Mesothelial cell of epicardium (in vitro differentiated cells): ENCODE measurements at regions not wholly inside any gene's neighbourhood (a gene's known extent, or its start where the extent isn't known, plus 50 kb on each side); places are given as distances from the start of the nearest gene placed in this dataset.

ENCODE experiments used
- DNase-seq, 2 experiments: peaks; one replicate each; pipeline ENCODE4 v3.0.0; 2021; ENCODE audit warnings: low spot score in 2 of 2; ENCODE audit not compliant: unreplicated experiment in 2 of 2
- H3K27ac Mint-ChIP-seq: 2 replicates; pipeline ENCODE4 v1.8.0; 2021; ENCODE audit warnings: mixed read lengths
- H3K27me3 Mint-ChIP-seq: 2 replicates; pipeline ENCODE4 v1.8.0; 2021; ENCODE audit warnings: low read depth, mixed read lengths
- H3K36me3 Mint-ChIP-seq: 2 replicates; pipeline ENCODE4 v1.8.0; 2021; ENCODE audit warnings: mixed read lengths
- H3K4me1 Mint-ChIP-seq: 2 replicates; pipeline ENCODE4 v1.8.0; 2021; ENCODE audit warnings: mixed read lengths
- H3K4me3 Mint-ChIP-seq: 2 replicates; pipeline ENCODE4 v1.8.0; 2021; ENCODE audit warnings: mild to moderate bottlenecking, moderate library complexity, mixed read lengths
- H3K9me3 Mint-ChIP-seq: 2 replicates; pipeline ENCODE4 v1.8.0; 2021; ENCODE audit warnings: mixed read lengths
- TF ChIP-seq, protein P1 (sequence below): fragments of 200-600 bp; sonication (generic); IDR thresholded peaks from one replicate; pipeline ENCODE4 v1.5.0; 2021; ENCODE audit warnings: antibody characterized with exemption; ENCODE audit not compliant: unreplicated experiment

- TF ChIP-seq, protein P1, sequence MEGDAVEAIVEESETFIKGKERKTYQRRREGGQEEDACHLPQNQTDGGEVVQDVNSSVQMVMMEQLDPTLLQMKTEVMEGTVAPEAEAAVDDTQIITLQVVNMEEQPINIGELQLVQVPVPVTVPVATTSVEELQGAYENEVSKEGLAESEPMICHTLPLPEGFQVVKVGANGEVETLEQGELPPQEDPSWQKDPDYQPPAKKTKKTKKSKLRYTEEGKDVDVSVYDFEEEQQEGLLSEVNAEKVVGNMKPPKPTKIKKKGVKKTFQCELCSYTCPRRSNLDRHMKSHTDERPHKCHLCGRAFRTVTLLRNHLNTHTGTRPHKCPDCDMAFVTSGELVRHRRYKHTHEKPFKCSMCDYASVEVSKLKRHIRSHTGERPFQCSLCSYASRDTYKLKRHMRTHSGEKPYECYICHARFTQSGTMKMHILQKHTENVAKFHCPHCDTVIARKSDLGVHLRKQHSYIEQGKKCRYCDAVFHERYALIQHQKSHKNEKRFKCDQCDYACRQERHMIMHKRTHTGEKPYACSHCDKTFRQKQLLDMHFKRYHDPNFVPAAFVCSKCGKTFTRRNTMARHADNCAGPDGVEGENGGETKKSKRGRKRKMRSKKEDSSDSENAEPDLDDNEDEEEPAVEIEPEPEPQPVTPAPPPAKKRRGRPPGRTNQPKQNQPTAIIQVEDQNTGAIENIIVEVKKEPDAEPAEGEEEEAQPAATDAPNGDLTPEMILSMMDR, result no peak
- H3K9me3 Mint-ChIP-seq, result peaks cover 26% of the 10 kb centered on the region
Measured at GRCh38 chr6:66993272-66993671, 1286.2 kb upstream of the EYS start.

DNA sequence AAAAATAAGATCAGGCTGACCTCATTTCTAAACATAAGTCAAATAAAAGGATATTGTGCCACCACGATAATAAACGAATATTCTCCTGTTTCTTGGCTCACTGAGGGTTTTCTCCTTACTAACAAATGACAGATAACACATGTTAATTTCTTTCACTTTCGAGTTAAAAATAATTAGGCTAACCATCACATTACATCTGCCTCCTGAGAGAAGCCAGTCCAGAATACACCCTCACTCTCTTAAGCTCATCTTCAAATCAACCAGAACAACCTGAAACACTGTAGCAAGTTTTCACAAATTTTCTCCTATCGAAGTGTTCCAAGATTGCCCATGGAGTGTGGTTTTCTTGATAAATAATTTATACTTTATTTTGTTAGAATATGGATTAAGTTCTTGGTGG, 1285.6 kb upstream of the EYS start:
- TF ChIP-seq, protein P1, result no peak
- Mint-ChIP-seq H3K27me3 (no peaks in the 10 kb centered on the region), H3K4me1 (no peaks in the 10 kb centered on the region), H3K4me3 (no peak overlapping the region), H3K27ac (no peak overlapping the region), H3K9me3 (peaks cover 31% of the 10 kb centered on the region), H3K36me3 (no peaks in the 10 kb centered on the region)
- DNase-seq, result no peak

More at GRCh38 chr6:66993272-66993671, 1286.2 kb upstream of the EYS start:
- Mint-ChIP-seq H3K27me3 (no peaks in the 10 kb centered on the region), H3K36me3 (no peaks in the 10 kb centered on the region), H3K27ac (no peak overlapping the region), H3K4me3 (no peak overlapping the region), H3K4me1 (no peaks in the 10 kb centered on the region)
- DNase-seq, result no peak

- H3K4me1 Mint-ChIP-seq, result no peaks in the 10 kb centered on the region
- H3K36me3 Mint-ChIP-seq, result no peaks in the 10 kb centered on the region
- no peak overlapping the region for H3K27ac Mint-ChIP-seq
- H3K9me3 Mint-ChIP-seq, result peaks cover 40% of the 10 kb centered on the region
- TF ChIP-seq, protein P1, result no peak
- H3K27me3 Mint-ChIP-seq, result no peaks in the 10 kb centered on the region
- no peak overlapping the region for H3K4me3 Mint-ChIP-seq
- no peak for DNase-seq
Measured at GRCh38 chr6:66986940-66987339, 1279.9 kb upstream of the EYS start.

- no peaks in the 10 kb centered on the region for H3K4me1 Mint-ChIP-seq
- peaks cover 36% of the 10 kb centered on the region for H3K9me3 Mint-ChIP-seq
- H3K36me3 Mint-ChIP-seq, result no peaks in the 10 kb centered on the region
- no peak overlapping the region for H3K4me3 Mint-ChIP-seq
- no peak for DNase-seq
- H3K27ac Mint-ChIP-seq, result no peak overlapping the region
- no peaks in the 10 kb centered on the region for H3K27me3 Mint-ChIP-seq
- TF ChIP-seq, protein P1, result no peak
Measured at GRCh38 chr6:66985816-66986215, 1278.8 kb upstream of the EYS start.

DNA sequence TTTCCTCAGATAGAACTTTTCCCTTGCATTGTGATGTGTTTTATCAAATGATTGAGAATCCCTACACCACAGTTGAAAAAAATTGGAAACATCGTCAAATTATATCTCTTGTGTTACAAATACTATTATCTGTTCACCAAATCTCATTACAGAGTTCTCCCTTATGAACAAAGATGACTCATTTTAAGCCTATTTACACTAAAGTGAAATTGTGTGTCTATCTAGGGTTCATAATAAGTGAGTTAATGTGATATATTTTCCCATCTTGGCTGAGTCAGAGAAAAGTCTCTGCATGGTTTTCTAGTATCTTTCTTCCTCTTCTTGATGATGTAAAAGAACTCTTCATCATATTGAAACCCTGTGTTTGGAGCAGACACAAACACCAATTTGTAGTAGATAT, 1263.3 kb upstream of the EYS start:
- TF ChIP-seq, protein P1, result no peak
- no peaks in the 10 kb centered on the region for H3K36me3 Mint-ChIP-seq
- DNase-seq, result no peak
- H3K4me3 Mint-ChIP-seq, result no peak overlapping the region
- H3K4me1 Mint-ChIP-seq, result no peaks in the 10 kb centered on the region
- H3K9me3 Mint-ChIP-seq, result no peaks in the 10 kb centered on the region
- no peak overlapping the region for H3K27ac Mint-ChIP-seq
- no peaks in the 10 kb centered on the region for H3K27me3 Mint-ChIP-seq

- Mint-ChIP-seq H3K27me3 (no peaks in the 10 kb centered on the region), H3K4me3 (no peak overlapping the region), H3K36me3 (no peaks in the 10 kb centered on the region), H3K27ac (no peak overlapping the region), H3K9me3 (no peaks in the 10 kb centered on the region), H3K4me1 (no peaks in the 10 kb centered on the region)
- DNase-seq, result no peak
- TF ChIP-seq, protein P1, result no peak
Measured at GRCh38 chr6:66965227-66965626, 1258.2 kb upstream of the EYS start.
